ENCODE measurements at regions not wholly inside any gene's neighbourhood (a gene's known extent, or its start where the extent isn't known, plus 50 kb on each side); places are given as distances from the start of the nearest gene placed in this dataset.

DNA sequence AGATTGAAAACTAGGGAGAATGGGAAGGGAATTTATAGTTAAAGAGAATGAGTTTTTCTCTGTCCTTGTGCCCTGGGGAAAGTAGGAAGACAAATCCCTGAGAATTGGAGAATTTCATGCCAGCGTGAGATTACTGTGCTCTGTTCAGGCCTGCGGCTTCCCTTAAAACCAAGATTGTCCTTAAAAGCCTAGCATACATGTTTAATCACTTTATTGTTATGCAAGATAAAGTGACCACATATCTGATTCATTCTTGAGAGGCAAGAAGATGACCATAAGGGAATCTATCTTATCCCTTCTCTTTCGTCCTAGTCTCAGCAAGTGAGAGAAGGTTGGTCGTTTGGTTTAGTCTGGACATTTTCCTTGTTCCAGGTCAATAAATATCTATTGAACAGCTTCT lies 75.9 kb downstream of the ADCYAP1 start:
- no peak overlapping the region for H3K4me3 ChIP-seq (ENCODE audit: low read depth, low read length)
- TF ChIP-seq, protein P1, sequence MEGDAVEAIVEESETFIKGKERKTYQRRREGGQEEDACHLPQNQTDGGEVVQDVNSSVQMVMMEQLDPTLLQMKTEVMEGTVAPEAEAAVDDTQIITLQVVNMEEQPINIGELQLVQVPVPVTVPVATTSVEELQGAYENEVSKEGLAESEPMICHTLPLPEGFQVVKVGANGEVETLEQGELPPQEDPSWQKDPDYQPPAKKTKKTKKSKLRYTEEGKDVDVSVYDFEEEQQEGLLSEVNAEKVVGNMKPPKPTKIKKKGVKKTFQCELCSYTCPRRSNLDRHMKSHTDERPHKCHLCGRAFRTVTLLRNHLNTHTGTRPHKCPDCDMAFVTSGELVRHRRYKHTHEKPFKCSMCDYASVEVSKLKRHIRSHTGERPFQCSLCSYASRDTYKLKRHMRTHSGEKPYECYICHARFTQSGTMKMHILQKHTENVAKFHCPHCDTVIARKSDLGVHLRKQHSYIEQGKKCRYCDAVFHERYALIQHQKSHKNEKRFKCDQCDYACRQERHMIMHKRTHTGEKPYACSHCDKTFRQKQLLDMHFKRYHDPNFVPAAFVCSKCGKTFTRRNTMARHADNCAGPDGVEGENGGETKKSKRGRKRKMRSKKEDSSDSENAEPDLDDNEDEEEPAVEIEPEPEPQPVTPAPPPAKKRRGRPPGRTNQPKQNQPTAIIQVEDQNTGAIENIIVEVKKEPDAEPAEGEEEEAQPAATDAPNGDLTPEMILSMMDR (IDR thresholded peaks at IDR 0.05; ENCODE audit: low read depth, low read length) = no peak

DNA sequence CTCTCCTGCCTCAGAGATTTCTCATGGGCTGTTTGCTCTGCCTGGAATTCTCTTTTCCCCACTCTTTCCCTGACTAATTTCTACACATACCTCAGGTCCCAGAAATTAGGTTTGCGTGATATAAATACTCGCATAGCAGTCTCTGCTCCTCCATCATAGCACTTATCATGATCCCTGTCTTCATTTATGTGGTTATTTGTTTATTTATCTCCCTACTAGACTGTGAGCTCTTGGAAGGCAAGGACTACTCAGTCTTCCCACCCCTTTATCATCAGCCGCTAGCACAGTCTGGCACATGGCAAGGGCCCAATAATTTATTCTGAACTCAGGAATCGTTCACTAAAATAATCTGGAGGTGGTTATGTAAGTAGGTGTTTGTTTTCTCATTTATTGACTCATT lies 79.3 kb downstream of the ADCYAP1 start:
- no peak overlapping the region for H3K4me3 ChIP-seq (ENCODE audit: low read depth, low read length)
- TF ChIP-seq, protein P1 (IDR thresholded peaks at IDR 0.05; ENCODE audit: low read depth, low read length) = no peak

DNA sequence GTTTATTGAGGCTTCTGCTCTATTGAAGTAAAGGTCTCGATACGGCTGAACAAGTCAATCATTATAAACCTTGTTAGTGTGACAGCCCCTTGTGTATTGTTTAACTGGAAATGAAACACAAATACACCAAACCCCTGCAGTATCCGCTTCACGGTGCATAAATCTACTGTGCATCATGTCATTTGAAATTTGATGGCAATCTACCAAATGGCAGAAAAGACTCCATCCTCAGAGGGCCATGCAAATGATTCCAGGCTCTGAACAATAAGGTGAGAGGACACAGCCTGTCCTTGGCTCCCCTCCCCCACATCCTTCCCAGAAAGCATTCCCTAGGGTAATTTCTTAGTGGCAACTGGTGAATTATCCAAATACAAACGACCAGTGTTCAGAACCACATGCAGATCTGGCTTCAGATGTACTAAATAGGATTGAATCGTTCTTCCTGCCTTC lies 80.6 kb downstream of the ADCYAP1 start:
- no peak overlapping the region for H3K4me3 ChIP-seq (ENCODE audit: low read depth, low read length)
- TF ChIP-seq, protein P1 (IDR thresholded peaks at IDR 0.05; ENCODE audit: low read depth, low read length) = no peak

DNA sequence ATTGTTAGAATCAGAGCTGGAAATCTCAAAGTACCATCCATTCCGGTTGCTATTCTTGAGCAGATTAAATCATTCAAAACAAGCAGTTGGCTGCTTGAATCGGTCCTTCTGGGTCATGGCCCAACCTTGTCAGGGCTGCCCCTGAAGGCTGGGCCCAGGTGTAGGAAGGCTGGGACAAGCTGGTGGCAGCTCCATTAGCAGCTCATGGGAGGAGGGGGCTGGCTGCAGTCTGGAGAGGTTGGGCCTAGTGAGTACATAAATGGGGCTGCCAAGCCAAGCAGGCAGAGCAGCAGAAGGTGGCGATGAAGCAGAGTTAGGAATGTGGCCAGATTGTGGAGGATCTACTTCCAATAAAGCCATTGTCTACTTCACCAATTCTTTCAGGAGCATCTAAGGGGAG lies 81.4 kb downstream of the ADCYAP1 start:
- TF ChIP-seq, protein P1 (IDR thresholded peaks at IDR 0.05; ENCODE audit: low read depth, low read length) = no peak
- no peak overlapping the region for H3K4me3 ChIP-seq (ENCODE audit: low read depth, low read length)

DNA sequence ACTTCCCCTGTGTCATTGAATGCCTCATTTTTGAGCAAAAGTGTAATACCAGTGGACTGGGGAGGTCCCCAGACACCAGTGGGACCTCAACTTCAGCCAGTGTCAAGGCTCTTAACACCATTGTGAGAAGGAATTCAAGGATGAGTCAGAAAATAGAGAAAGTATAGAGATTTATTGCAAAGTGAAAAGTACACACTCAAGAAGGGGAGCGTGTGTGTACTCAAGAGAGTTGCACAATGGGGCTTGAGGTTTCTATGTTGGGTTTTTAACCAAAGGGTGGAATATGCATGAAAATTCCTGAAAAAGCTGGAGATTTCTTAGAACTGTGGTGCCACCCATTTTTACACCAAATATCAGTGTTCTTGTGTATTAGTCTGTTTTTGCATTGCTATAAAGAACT lies 81.9 kb downstream of the ADCYAP1 start:
- TF ChIP-seq, protein P1 (IDR thresholded peaks at IDR 0.05; ENCODE audit: low read depth, low read length) = no peak

GRCh38 chr18:987325-988186 lies 82.9 kb downstream of the ADCYAP1 start:
- no peak overlapping the region for H3K4me3 ChIP-seq (ENCODE audit: low read depth, low read length)
- TF ChIP-seq, protein P1 (IDR thresholded peaks at IDR 0.05; ENCODE audit: low read depth, low read length) = no peak

More for the DNA sequence above, 81.9 kb downstream of the ADCYAP1 start:
- H3K4me3 ChIP-seq (ENCODE audit: low read depth, low read length) = no peak overlapping the region

- TF ChIP-seq, protein P1 (IDR thresholded peaks at IDR 0.05; ENCODE audit: low read depth, low read length) = no peak
- H3K4me3 ChIP-seq (ENCODE audit: low read depth, low read length) = no peak overlapping the region
These were observed 84.8 kb downstream of the ADCYAP1 start for GRCh38 chr18:989425-989824.

Measured in WI38 (cell line).